ENCODE measurements at regions not wholly inside any gene's neighbourhood (a gene's known extent, or its start where the extent isn't known, plus 50 kb on each side); places are given as distances from the start of the nearest gene placed in this dataset.

- CTCF ChIA-PET: no interaction called here
- TF ChIP-seq CTCF (IDR thresholded peaks at IDR 0.05; ENCODE audit: control extremely low read depth, extremely low read depth, low read depth, missing control alignments): no peak
- DNase-seq (ENCODE audit: extremely low spot score): no peak
- POLR2A ChIA-PET: no interaction called here
Measured at GRCh38 chr22:46096051-46096450, 54.3 kb upstream of the PPARA start.

GRCh38 chr22:46096706-46097230 lies 53.6 kb upstream of the PPARA start:
- ChIA-PET POLR2A (no interaction called here), CTCF (interaction anchor here (1.0 to 1.8 kb wide), 2 partner anchors 25 to 101 kb away, joined by 3 to 6 read pairs; no protein-coding TSS in a partner anchor)
- DNase-seq (ENCODE audit: extremely low spot score): no peak
- no peak for TF ChIP-seq CTCF (IDR thresholded peaks at IDR 0.05; ENCODE audit: control extremely low read depth, extremely low read depth, low read depth, missing control alignments)

- CTCF ChIA-PET: interaction anchor here (1.0 to 1.8 kb wide), 3 partner anchors 25 to 101 kb away, joined by 3 to 6 read pairs (median 5); no protein-coding TSS in a partner anchor
- POLR2A ChIA-PET: no interaction called here
- DNase-seq (ENCODE audit: extremely low spot score): no peak
- TF ChIP-seq CTCF (IDR thresholded peaks at IDR 0.05; ENCODE audit: control extremely low read depth, extremely low read depth, low read depth, missing control alignments): no peak
Measured at GRCh38 chr22:46097268-46097900, 52.9 kb upstream of the PPARA start.

- TF ChIP-seq CTCF (IDR thresholded peaks at IDR 0.05; ENCODE audit: control extremely low read depth, extremely low read depth, low read depth, missing control alignments): no peak
- ChIA-PET POLR2A (no interaction called here), CTCF (interaction anchor here (1.7 to 1.8 kb wide), 2 partner anchors 23 to 93 kb away, joined by 5 to 6 read pairs; no protein-coding TSS in a partner anchor)
- DNase-seq (ENCODE audit: extremely low spot score): no peak
Measured at GRCh38 chr22:46098525-46099475, 51.5 kb upstream of the PPARA start.

GRCh38 chr22:46099740-46100139 lies 50.6 kb upstream of the PPARA start:
- ChIA-PET CTCF (no interaction called here), POLR2A (no interaction called here)
- no peak for TF ChIP-seq CTCF (IDR thresholded peaks at IDR 0.05; ENCODE audit: control extremely low read depth, extremely low read depth, low read depth, missing control alignments)
- DNase-seq (ENCODE audit: extremely low spot score): no peak

- ChIA-PET POLR2A (no interaction called here), CTCF (interaction anchor here (1.4 kb wide), 1 partner anchor 94 kb away, joined by 5 read pairs; no protein-coding TSS in a partner anchor)
- no peak for DNase-seq (ENCODE audit: extremely low spot score)
- no peak for TF ChIP-seq CTCF (IDR thresholded peaks at IDR 0.05; ENCODE audit: control extremely low read depth, extremely low read depth, low read depth, missing control alignments)
Measured at GRCh38 chr22:46100401-46101105, 49.8 kb upstream of the PPARA start.
